HS-5 (cell line): ENCODE measurements at regions not wholly inside any gene's neighbourhood (a gene's known extent, or its start where the extent isn't known, plus 50 kb on each side); places are given as distances from the start of the nearest gene placed in this dataset.
"Not testable (repeated sequence)": the region's sequence is repeated elsewhere in the genome, so short reads cannot be mapped to it uniquely, and the experiment has no call there.

Experiments
- DNase-seq: peaks from one replicate; pipeline ENCODE4 v3.0.0-alpha.2; 2012; ENCODE audit warnings: low read depth

DNA sequence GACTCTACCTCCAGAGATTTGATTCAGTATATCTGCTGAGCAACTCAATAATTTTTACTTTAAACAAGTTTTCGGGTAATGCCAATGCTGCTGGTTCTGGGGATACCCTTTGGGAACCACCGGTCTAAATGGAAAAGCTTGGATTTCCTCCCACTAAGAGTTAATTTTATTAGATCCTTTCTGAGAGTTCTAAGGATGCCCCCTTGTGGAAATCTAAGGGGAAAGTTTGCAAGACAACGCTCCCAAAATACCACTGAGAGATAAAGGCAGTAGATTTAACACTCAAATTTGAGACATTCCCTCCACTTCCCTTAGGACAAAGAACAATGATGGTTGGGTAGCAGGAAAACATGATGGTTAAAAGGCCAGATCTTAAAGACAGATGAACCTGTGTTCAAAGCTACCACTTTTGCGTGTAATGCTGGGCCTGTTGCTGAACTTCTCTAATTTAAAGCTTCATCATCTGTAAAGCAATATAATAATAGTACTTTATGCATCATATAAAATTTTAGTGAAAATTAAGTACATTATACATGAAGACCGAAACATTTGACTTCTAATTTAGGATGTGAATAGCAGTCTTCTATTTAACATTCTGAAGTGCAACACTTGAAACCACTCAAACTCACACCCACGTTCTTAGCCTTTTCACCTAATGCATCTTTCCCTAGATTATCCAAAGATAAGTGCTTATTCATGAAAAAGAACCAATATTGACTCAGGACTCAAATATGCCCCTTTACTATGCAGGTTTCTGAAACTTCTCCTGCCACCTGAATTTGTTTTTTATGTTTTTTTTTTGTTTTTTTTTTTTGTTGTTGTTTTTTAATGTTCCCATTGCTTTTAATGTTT is 110.1 kb upstream of the LUZP2 start:
- DNase-seq, result no peak

DNA sequence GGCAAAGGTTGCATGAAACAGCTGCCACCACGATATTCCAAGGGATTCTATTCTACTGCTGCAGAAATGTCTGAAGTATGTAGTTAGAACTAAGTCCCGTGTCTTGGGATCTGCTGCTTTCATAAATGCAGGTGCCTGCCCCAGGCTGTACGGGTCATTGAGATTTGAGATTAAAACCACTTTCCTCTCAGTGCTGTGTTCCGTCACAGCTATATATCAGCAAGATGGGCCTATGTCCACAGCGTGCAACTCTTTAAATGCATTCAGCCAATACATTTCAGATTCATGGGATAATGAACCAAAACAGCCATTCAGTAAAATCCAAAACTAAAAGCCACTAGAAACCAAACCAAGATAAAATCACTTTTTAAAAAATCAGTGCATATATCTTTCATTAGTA is 107.3 kb upstream of the LUZP2 start:
- DNase-seq, result no peak

DNA sequence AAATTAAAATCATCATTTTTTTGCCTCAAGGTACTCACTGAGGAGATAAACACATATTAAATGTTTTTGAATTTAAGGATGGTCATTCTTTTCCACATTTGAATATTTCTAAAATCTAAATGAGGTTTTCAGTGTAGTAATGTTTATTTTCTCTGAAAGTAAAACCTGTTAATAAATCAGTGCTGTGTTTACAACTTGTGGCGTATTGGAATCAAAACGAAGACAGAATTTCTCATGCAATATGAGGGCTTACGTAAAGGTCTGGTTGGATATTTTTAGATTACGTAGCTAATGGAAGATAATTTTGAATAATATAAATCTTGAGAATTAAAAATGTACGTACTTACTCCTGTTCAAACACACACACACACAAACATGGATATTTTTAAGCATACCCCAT is 106.8 kb upstream of the LUZP2 start:
- DNase-seq, result no peak

DNA sequence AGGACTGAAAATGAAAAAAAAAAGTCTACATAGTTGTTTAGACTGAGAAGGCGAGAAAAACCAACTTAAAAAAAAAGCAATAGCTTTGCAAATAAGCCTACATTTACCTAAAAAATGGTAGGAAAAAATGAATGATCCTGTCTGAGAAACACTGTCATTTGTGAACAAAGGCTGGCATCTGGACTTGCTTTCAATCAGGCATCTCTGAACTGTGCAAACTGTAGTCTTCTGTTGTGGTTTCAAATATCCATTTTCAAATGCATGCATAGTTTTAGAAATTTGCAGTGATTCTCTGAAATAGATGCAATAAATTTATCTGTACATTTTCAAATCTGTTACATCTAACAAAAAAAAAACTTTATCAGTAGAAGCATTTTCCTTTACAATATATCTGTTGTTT is 106.1 kb upstream of the LUZP2 start:
- DNase-seq, result no peak

DNA sequence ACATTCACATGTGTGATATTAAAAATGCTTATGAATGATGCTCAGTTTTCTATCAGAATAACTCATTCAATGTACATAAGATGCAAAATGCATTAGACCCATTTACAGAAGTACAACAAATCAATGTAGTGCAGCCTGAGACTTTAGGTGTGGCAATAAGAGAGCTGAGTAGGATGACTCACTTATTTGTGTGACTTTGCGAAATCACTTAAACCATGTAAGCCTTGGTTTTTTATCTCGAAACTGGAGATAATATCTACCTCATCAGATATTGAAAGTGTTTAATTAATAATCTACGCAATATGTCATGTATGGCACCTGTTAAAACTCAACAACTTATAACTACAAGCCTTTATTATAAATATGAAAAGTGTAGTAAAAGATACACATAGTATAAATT is 105.7 kb upstream of the LUZP2 start:
- peak; percentile 34 for DNase-seq

DNA sequence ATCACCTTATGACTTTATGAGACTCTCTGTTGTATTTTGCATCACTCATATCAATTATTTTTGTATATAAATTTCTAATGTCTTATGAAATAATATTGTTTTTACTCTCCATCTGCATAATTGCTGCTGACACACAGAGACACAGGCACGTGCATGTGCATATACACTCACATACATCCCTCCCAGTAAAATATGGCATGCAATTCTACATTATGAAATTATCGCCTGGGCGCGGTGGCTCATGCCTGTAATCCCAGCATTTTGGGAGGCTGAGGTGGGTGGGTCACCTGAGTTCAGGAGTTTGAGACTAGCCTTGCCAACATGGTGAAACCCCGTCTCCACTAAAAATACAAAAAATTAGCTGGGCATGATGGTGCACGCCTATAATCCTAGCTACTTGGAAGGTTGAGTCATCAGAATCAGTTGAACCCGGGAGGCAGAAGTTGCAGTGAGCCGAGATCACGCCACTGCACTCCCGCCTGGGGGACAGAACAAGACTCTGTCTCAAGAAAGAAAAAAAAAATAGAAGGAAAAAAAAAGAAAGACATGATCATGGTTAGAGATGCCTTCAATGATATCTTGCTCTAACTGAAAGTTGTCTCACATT is 96.7 kb upstream of the LUZP2 start:
- DNase-seq, result no peak

GRCh38 chr11:24406389-24406788 is 90.5 kb upstream of the LUZP2 start:
- DNase-seq, result no peak

DNA sequence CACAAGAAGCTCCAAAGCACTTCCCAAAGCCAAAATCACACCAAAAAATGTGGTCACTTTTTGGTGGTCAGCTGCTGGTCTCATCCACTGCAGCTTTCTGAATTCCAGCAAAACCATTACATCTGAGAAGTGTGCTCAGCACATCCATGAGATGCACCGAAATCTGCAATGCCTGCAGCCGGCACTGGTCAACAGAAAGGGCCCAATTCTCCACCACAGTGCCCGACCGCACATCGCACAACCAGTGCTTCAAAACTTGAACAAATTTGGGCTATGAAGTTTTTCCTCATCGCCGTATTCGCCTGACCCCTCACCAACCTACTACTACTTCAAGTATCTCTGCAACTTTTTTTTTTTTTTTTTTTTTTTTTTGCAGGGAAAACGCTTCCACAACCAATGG is 89.9 kb upstream of the LUZP2 start:
- DNase-seq, result no peak

DNA sequence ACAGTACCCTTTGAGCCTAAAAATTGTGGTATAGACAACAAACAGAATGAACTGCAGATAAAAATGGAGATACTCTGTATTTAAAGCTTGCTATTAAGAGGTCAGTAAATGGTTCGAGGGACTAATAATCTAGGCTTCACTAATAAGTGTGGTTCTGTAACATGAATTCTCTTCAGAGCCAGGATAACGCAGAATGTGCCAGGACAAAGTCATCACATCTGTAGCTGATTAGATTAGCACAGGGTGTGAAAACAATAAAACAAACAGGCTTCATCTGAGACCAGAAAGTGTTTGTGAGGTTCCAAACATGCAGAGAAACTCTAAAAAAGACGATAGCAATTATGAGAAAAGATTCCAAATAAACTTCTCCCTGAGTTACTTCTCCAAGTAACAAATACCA is 89.1 kb upstream of the LUZP2 start:
- DNase-seq, result no peak

GRCh38 chr11:24408202-24408601 is 88.7 kb upstream of the LUZP2 start:
- DNase-seq, result no peak

DNA sequence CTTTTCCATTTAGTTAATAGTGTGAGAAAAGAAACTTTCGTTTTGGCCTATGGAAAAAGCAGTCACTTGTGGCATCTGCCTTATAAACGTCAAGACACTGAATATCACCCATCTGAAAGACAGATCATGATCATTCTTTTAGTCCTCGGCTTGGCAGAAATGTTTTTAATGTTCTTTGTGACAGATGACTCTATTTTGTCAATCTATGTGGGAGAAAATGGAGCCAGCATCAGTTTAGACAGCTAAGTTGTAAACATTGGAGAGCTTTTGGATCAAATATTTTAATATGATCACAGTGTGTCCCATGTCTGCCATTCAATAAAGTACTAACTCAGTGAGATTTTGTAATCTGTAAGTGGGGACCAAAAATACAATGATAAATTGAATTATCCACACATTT is 85.1 kb upstream of the LUZP2 start:
- no peak for DNase-seq

DNA sequence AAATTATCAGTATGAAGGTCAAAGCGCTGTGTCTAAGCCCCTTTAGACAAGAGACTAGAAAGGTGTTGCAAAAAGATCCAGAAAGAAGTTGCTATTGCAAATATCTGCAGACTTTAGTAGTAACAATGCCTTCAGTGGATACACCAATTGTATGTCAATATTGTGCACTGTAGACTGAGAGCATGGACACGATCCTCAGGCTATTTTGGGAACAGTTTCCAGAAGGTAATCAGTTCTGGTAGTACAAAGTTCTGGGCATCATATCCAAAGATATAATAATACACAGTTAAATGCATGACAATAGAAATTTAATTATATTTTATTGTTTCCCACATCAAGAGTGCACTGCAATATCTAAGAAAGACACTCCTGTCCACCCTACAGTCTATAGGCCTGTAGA is 84.1 kb upstream of the LUZP2 start:
- no peak for DNase-seq

GRCh38 chr11:24413391-24413790 is 83.5 kb upstream of the LUZP2 start:
- DNase-seq, result no peak

- DNase-seq, result not testable (repeated sequence)
Measured at GRCh38 chr11:24415955-24416636, 80.8 kb upstream of the LUZP2 start.

DNA sequence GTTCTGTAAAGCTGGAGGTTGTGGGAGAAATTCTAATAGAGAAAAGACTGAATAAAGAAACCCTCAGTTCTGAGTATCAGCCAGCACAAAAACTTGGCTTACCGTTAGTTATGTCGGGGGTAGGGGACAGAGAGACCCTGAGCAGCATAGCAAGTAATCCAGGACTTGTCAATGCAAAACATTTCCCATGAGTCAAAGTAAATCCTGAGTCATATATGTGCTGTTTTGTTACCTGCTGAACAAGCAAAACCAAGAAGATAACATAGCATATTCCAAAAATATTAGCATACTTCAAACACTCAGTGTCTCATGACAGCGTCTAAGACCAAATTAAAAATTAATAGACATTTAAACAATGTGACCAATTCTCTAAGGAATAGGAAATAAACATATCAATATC is 75.1 kb upstream of the LUZP2 start:
- DNase-seq, result no peak

DNA sequence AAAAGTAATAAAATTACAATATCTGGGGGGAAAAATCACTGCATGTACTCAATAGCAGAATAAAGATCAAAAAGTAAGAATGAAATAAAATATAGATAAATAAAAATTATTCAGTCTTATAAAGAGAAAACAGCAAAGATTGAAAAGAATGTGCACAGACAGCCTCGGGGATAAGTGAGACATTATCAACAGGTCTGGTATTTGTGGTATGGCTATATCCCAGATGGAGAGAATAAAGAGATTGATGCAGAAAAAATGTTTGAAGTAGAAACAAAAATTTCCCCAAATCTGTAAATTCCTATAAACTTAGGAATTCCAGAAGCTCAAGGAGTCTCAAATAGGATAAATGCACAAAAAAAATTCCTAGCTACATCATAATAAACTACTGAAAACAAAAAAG is 74.5 kb upstream of the LUZP2 start:
- DNase-seq, result no peak

DNA sequence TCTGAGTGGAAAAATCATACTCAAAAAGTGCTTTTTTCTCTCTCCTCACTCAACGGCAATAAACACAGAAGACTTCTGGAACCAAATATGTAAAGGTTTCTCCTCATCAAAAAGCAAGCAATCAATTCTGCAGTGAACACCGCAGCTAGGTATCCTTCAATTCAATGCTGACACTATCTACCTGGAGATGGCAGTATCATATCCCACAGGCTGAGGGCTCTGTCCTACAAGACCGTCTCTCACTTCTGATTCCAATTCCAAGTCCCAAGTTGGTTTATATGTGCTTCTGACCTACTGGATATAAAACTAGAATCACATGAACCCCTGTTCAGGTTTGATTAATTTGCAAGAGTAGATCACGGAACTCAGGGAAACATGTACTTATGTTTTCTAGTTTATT is 59.7 kb upstream of the LUZP2 start:
- no peak for DNase-seq
